RWPE2 (cell line): ENCODE measurements at regions not wholly inside any gene's neighbourhood (a gene's known extent, or its start where the extent isn't known, plus 50 kb on each side); places are given as distances from the start of the nearest gene placed in this dataset.

ENCODE experiments used
- ATAC-seq: fragments of 200-7000 bp; cut with Tn5 transposase; 3 replicates; pipeline ENCODE4 v1.9.1; 2021; ENCODE audit warnings: low read depth
- DNase-seq: peaks from one replicate; pipeline ENCODE4 v3.0.0-alpha.2; 2020; ENCODE audit warnings: low spot score
- H3K27ac ChIP-seq: fragments of 450-650 bp; 2 replicates; pipeline ENCODE4 v1.5.1; 2017; ENCODE audit warnings: mild to moderate bottlenecking; ENCODE audit not compliant: poor library complexity, severe bottlenecking
- H3K27me3 ChIP-seq: fragments of 250-450 bp; sonication (Bioruptor Pico); 2 replicates; pipeline ENCODE4 v1.5.1; 2021; ENCODE audit warnings: mild to moderate bottlenecking, moderate library complexity; ENCODE audit not compliant: insufficient read depth, poor library complexity, severe bottlenecking
- H3K36me3 ChIP-seq: fragments of 250-450 bp; sonication (Bioruptor Pico); 2 replicates; pipeline ENCODE4 v1.5.1; 2020; ENCODE audit warnings: low read depth, mild to moderate bottlenecking, moderate library complexity
- H3K4me1 ChIP-seq: fragments of 250-450 bp; sonication (Bioruptor Pico); 2 replicates; pipeline ENCODE4 v1.5.1; 2021; ENCODE audit warnings: mild to moderate bottlenecking, moderate library complexity; ENCODE audit not compliant: insufficient read depth, poor library complexity, severe bottlenecking
- H3K4me3 ChIP-seq: fragments of 250-450 bp; sonication (Bioruptor Pico); 2 replicates; pipeline ENCODE4 v1.5.1; 2021; ENCODE audit warnings: mild to moderate bottlenecking, moderate library complexity; ENCODE audit not compliant: severe bottlenecking
- H3K9me3 ChIP-seq: fragments of 250-450 bp; sonication (Bioruptor Pico); 2 replicates; pipeline ENCODE4 v1.5.1; 2021; ENCODE audit warnings: mild to moderate bottlenecking, moderate library complexity; ENCODE audit not compliant: severe bottlenecking
- TF ChIP-seq, protein P1 (sequence below): fragments of 450-650 bp; IDR thresholded peaks from one replicate; pipeline ENCODE4 v1.5.1; 2017; ENCODE audit warnings: mild to moderate bottlenecking, moderate library complexity; ENCODE audit not compliant: poor library complexity, severe bottlenecking

- TF ChIP-seq, protein P1, sequence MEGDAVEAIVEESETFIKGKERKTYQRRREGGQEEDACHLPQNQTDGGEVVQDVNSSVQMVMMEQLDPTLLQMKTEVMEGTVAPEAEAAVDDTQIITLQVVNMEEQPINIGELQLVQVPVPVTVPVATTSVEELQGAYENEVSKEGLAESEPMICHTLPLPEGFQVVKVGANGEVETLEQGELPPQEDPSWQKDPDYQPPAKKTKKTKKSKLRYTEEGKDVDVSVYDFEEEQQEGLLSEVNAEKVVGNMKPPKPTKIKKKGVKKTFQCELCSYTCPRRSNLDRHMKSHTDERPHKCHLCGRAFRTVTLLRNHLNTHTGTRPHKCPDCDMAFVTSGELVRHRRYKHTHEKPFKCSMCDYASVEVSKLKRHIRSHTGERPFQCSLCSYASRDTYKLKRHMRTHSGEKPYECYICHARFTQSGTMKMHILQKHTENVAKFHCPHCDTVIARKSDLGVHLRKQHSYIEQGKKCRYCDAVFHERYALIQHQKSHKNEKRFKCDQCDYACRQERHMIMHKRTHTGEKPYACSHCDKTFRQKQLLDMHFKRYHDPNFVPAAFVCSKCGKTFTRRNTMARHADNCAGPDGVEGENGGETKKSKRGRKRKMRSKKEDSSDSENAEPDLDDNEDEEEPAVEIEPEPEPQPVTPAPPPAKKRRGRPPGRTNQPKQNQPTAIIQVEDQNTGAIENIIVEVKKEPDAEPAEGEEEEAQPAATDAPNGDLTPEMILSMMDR, result no peak
- no peak for ATAC-seq
These were observed 125.5 kb downstream of the ADAMTS1 start for GRCh38 chr21:26719750-26720149.

GRCh38 chr21:26717146-26717739 is 128.0 kb downstream of the ADAMTS1 start:
- H3K27ac ChIP-seq, result no peak overlapping the region
- no peaks in the 10 kb centered on the region for H3K27me3 ChIP-seq
- ATAC-seq, result no peak
- DNase-seq, result no peak
- no peak overlapping the region for H3K4me3 ChIP-seq
- H3K4me1 ChIP-seq, result no peaks in the 10 kb centered on the region
- H3K9me3 ChIP-seq, result no peaks in the 10 kb centered on the region
- TF ChIP-seq, protein P1, result peak; percentile 72
- no peaks in the 10 kb centered on the region for H3K36me3 ChIP-seq

More at GRCh38 chr21:26719750-26720149, 125.5 kb downstream of the ADAMTS1 start:
- H3K4me1 ChIP-seq, result no peaks in the 10 kb centered on the region
- H3K4me3 ChIP-seq, result no peak overlapping the region
- no peaks in the 10 kb centered on the region for H3K27me3 ChIP-seq
- no peak overlapping the region for H3K27ac ChIP-seq
- H3K9me3 ChIP-seq, result no peaks in the 10 kb centered on the region
- H3K36me3 ChIP-seq, result no peaks in the 10 kb centered on the region
- DNase-seq, result no peak

DNA sequence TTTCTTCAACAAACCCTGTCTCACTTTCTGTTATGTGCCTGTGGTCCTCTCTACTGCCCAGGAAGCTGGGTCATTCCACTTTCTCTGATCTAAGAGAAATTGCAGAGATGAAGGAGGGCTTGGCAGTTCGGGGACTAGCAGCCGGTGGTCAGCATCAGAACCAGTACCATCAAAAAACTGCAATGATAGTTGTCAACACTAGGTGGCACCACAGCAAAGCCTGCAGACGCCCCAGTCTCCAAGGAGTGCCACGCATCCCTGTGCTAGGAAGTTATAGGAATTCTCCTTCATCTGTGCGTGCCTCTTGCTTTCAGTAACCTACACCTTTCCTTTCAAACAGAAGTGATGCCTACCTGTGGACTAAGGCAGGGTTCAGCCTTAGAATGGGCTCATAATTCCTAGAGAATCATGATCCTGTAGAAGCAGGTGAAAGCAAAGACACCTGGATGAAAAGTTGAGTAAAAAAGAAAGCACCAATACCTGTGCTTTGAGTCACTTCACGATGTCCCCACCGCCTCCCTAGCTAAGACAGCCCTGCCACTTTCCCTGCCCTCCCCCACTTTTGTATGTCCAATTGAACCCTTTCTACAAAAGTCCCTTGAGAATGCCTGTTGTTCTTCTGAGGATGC is 129.2 kb downstream of the ADAMTS1 start:
- DNase-seq, result no peak

DNA sequence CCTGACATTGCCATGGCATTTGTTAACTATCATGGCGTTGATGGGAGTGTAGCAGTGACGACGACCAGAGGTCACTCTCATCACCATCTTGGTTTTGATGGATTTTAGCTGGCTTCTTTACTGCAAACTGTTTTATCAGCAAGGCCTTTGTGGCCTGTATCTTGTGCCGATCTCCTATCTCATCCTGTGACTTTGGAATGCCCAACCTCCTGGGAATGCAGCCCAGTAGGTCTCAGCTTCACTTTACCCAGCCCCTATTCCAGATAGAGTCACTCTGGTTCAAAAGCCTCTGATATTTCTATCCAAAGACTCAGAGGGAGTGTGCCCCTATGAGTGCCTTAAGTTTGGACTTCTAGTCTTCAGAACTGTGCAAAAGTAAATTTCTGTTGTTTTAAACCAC is 130.1 kb downstream of the ADAMTS1 start:
- no peaks in the 10 kb centered on the region for H3K36me3 ChIP-seq
- DNase-seq (no peak), ATAC-seq (no peak)
- H3K27ac ChIP-seq, result no peak overlapping the region
- H3K4me1 ChIP-seq, result no peaks in the 10 kb centered on the region
- no peaks in the 10 kb centered on the region for H3K27me3 ChIP-seq
- TF ChIP-seq, protein P1, result no peak
- no peak overlapping the region for H3K4me3 ChIP-seq
- H3K9me3 ChIP-seq, result no peaks in the 10 kb centered on the region

More for the DNA sequence above, 129.2 kb downstream of the ADAMTS1 start:
- no peaks in the 10 kb centered on the region for H3K4me1 ChIP-seq
- no peaks in the 10 kb centered on the region for H3K27me3 ChIP-seq
- no peaks in the 10 kb centered on the region for H3K9me3 ChIP-seq
- no peaks in the 10 kb centered on the region for H3K36me3 ChIP-seq
- no peak overlapping the region for H3K4me3 ChIP-seq
- ATAC-seq, result peak; percentile 63; the same call in 2 of the 3 replicates
- no peak overlapping the region for H3K27ac ChIP-seq
- TF ChIP-seq, protein P1, result peak; percentile 78

- TF ChIP-seq, protein P1, result no peak
- no peak overlapping the region for H3K27ac ChIP-seq
- no peak for DNase-seq
These were observed 135.1 kb downstream of the ADAMTS1 start for GRCh38 chr21:26710155-26710554.

More at GRCh38 chr21:26710155-26710554, 135.1 kb downstream of the ADAMTS1 start:
- H3K27me3 ChIP-seq, result no peaks in the 10 kb centered on the region
- no peaks in the 10 kb centered on the region for H3K36me3 ChIP-seq
- no peak overlapping the region for H3K4me3 ChIP-seq
- H3K9me3 ChIP-seq, result no peaks in the 10 kb centered on the region
- ATAC-seq, result no peak
- H3K4me1 ChIP-seq, result no peaks in the 10 kb centered on the region
